ENCODE measurements at regions not wholly inside any gene's neighbourhood (a gene's known extent, or its start where the extent isn't known, plus 50 kb on each side); places are given as distances from the start of the nearest gene placed in this dataset.
"Not testable (repeated sequence)": the region's sequence is repeated elsewhere in the genome, so short reads cannot be mapped to it uniquely, and the experiment has no call there.

GRCh38 chr9:88892724-88893123 is 98.5 kb upstream of the S1PR3 start:
- Mint-ChIP-seq H3K9me3 (no peaks in the 10 kb centered on the region), H3K4me3 (no peak overlapping the region), H3K36me3 (ENCODE audit: low read depth) (no peaks in the 10 kb centered on the region), H3K4me1 (ENCODE audit: low read depth) (peaks cover 10% of the 10 kb centered on the region), H3K27ac (no peak overlapping the region), H3K27me3 (ENCODE audit: low read depth) (peaks cover 18% of the 10 kb centered on the region)
- intact Hi-C loops (cut with micrococcal nuclease): no loop called here
- CTCF ChIA-PET: no interaction called here
- DNase-seq: no peak

GRCh38 chr9:88897081-88897480 is 94.2 kb upstream of the S1PR3 start:
- Mint-ChIP-seq H3K9me3 (no peaks in the 10 kb centered on the region), H3K4me1 (ENCODE audit: low read depth) (no peaks in the 10 kb centered on the region), H3K36me3 (ENCODE audit: low read depth) (no peaks in the 10 kb centered on the region), H3K27ac (no peak overlapping the region), H3K4me3 (no peak overlapping the region), H3K27me3 (ENCODE audit: low read depth) (peaks cover 28% of the 10 kb centered on the region)
- CTCF ChIA-PET: no interaction called here
- DNase-seq: no peak
- intact Hi-C loops (cut with micrococcal nuclease): no loop called here

- peaks cover 26% of the 10 kb centered on the region for H3K27me3 Mint-ChIP-seq (ENCODE audit: low read depth)
- no peaks in the 10 kb centered on the region for H3K9me3 Mint-ChIP-seq
- CTCF ChIA-PET: no interaction called here
- no peaks in the 10 kb centered on the region for H3K36me3 Mint-ChIP-seq (ENCODE audit: low read depth)
- no peak for DNase-seq
- intact Hi-C loops (cut with micrococcal nuclease): no loop called here
- no peak overlapping the region for H3K4me3 Mint-ChIP-seq
- no peaks in the 10 kb centered on the region for H3K4me1 Mint-ChIP-seq (ENCODE audit: low read depth)
- no peak overlapping the region for H3K27ac Mint-ChIP-seq
Observed at GRCh38 chr9:88898039-88898720, 93.1 kb upstream of the S1PR3 start.

- H3K27ac Mint-ChIP-seq: no peak overlapping the region
- peaks cover 6% of the 10 kb centered on the region for H3K9me3 Mint-ChIP-seq
- DNase-seq: no peak
- CTCF ChIA-PET: no interaction called here
- intact Hi-C loops (cut with micrococcal nuclease): no loop called here
- H3K4me3 Mint-ChIP-seq: no peak overlapping the region
- H3K27me3 Mint-ChIP-seq (ENCODE audit: low read depth): peaks cover 25% of the 10 kb centered on the region
- no peaks in the 10 kb centered on the region for H3K4me1 Mint-ChIP-seq (ENCODE audit: low read depth)
- H3K36me3 Mint-ChIP-seq (ENCODE audit: low read depth): peaks cover 2% of the 10 kb centered on the region
Observed at GRCh38 chr9:88905506-88905905, 85.8 kb upstream of the S1PR3 start.

- no peak overlapping the region for H3K27ac Mint-ChIP-seq
- peaks cover 8% of the 10 kb centered on the region for H3K9me3 Mint-ChIP-seq
- H3K4me1 Mint-ChIP-seq (ENCODE audit: low read depth): peaks cover 14% of the 10 kb centered on the region
- DNase-seq: no peak
- intact Hi-C loops (cut with micrococcal nuclease): no loop called here
- H3K36me3 Mint-ChIP-seq (ENCODE audit: low read depth): peaks cover 9% of the 10 kb centered on the region
- no peak overlapping the region for H3K4me3 Mint-ChIP-seq
- CTCF ChIA-PET: interaction anchor here (2.4 kb wide), 1 partner anchor 85 kb away, joined by 5 read pairs; no protein-coding TSS in a partner anchor
- H3K27me3 Mint-ChIP-seq (ENCODE audit: low read depth): peaks cover 6% of the 10 kb centered on the region
Observed at GRCh38 chr9:88915916-88916315, 75.4 kb upstream of the S1PR3 start.

- Mint-ChIP-seq H3K4me1 (ENCODE audit: low read depth) (peaks cover 24% of the 10 kb centered on the region), H3K9me3 (peaks cover 8% of the 10 kb centered on the region), H3K36me3 (ENCODE audit: low read depth) (peaks cover 9% of the 10 kb centered on the region), H3K27me3 (ENCODE audit: low read depth) (peaks cover 6% of the 10 kb centered on the region), H3K27ac (no peak overlapping the region), H3K4me3 (no peak overlapping the region)
- DNase-seq: no peak
- CTCF ChIA-PET: interaction anchor here (2.4 kb wide), 1 partner anchor 84 kb away, joined by 5 read pairs; no protein-coding TSS in a partner anchor
- intact Hi-C loops (cut with micrococcal nuclease): no loop called here
Observed at GRCh38 chr9:88916894-88917293, 74.4 kb upstream of the S1PR3 start.

- no peak overlapping the region for H3K27ac Mint-ChIP-seq
- H3K4me1 Mint-ChIP-seq (ENCODE audit: low read depth): peaks cover 29% of the 10 kb centered on the region
- intact Hi-C loops (cut with micrococcal nuclease): no loop called here
- H3K27me3 Mint-ChIP-seq (ENCODE audit: low read depth): peaks cover 6% of the 10 kb centered on the region
- no peak overlapping the region for H3K4me3 Mint-ChIP-seq
- H3K36me3 Mint-ChIP-seq (ENCODE audit: low read depth): peaks cover 9% of the 10 kb centered on the region
- H3K9me3 Mint-ChIP-seq: peaks cover 8% of the 10 kb centered on the region
- no peak for DNase-seq
- CTCF ChIA-PET: interaction anchor here (2.4 kb wide), 1 partner anchor 83 kb away, joined by 5 read pairs; no protein-coding TSS in a partner anchor
Observed at GRCh38 chr9:88917375-88917774, 73.9 kb upstream of the S1PR3 start.

GRCh38 chr9:88918537-88918936 is 72.7 kb upstream of the S1PR3 start:
- H3K27ac Mint-ChIP-seq; DNase-seq; H3K36me3 Mint-ChIP-seq (ENCODE audit: low read depth); H3K4me3 Mint-ChIP-seq; CTCF ChIA-PET; intact Hi-C loops (cut with micrococcal nuclease); H3K27me3 Mint-ChIP-seq (ENCODE audit: low read depth); H3K9me3 Mint-ChIP-seq: not testable (repeated sequence)
- H3K4me1 Mint-ChIP-seq (ENCODE audit: low read depth): peaks cover 40% of the 10 kb centered on the region

- Mint-ChIP-seq H3K9me3 (peaks cover 8% of the 10 kb centered on the region), H3K36me3 (ENCODE audit: low read depth) (peaks cover 9% of the 10 kb centered on the region), H3K4me3 (no peak overlapping the region), H3K27me3 (ENCODE audit: low read depth) (peaks cover 3% of the 10 kb centered on the region), H3K27ac (no peak overlapping the region), H3K4me1 (ENCODE audit: low read depth) (peaks cover 46% of the 10 kb centered on the region)
- CTCF ChIA-PET: interaction anchor here (1.0 kb wide), 1 partner anchor 80 kb away, joined by 3 read pairs; no protein-coding TSS in a partner anchor
- DNase-seq: no peak
- intact Hi-C loops (cut with micrococcal nuclease): loop anchor here (10.0 kb wide), 1 partner anchor 234 kb away; no protein-coding TSS in a partner anchor
Observed at GRCh38 chr9:88920645-88921044, 70.6 kb upstream of the S1PR3 start.

GRCh38 chr9:88922091-88922490 is 69.2 kb upstream of the S1PR3 start:
- Mint-ChIP-seq H3K27ac (no peak overlapping the region), H3K36me3 (ENCODE audit: low read depth) (peaks cover 9% of the 10 kb centered on the region), H3K4me1 (ENCODE audit: low read depth) (peaks cover 44% of the 10 kb centered on the region), H3K27me3 (ENCODE audit: low read depth) (peaks cover 3% of the 10 kb centered on the region), H3K4me3 (no peak overlapping the region), H3K9me3 (peaks cover 8% of the 10 kb centered on the region)
- intact Hi-C loops (cut with micrococcal nuclease): loop anchor here (1.0 to 10.0 kb wide), 3 partner anchors 67 to 233 kb away; no protein-coding TSS in a partner anchor
- CTCF ChIA-PET: no interaction called here
- DNase-seq: peak; percentile 71

GRCh38 chr9:88923092-88923491 is 68.2 kb upstream of the S1PR3 start:
- H3K9me3 Mint-ChIP-seq: peaks cover 7% of the 10 kb centered on the region
- H3K4me3 Mint-ChIP-seq: no peak overlapping the region
- intact Hi-C loops (cut with micrococcal nuclease): loop anchor here (2.0 to 10.0 kb wide), 2 partner anchors 66 to 232 kb away; no protein-coding TSS in a partner anchor
- no peak for DNase-seq
- H3K36me3 Mint-ChIP-seq (ENCODE audit: low read depth): peaks cover 6% of the 10 kb centered on the region
- peak overlapping the region; percentile 59 for H3K27ac Mint-ChIP-seq
- peaks cover 50% of the 10 kb centered on the region for H3K4me1 Mint-ChIP-seq (ENCODE audit: low read depth)
- peaks cover 3% of the 10 kb centered on the region for H3K27me3 Mint-ChIP-seq (ENCODE audit: low read depth)
- CTCF ChIA-PET: no interaction called here

- no peak overlapping the region for H3K27ac Mint-ChIP-seq
- intact Hi-C loops (cut with micrococcal nuclease): loop anchor here (2.0 to 10.0 kb wide), 2 partner anchors 65 to 231 kb away; no protein-coding TSS in a partner anchor
- peaks cover 3% of the 10 kb centered on the region for H3K27me3 Mint-ChIP-seq (ENCODE audit: low read depth)
- DNase-seq: peak; percentile 51
- H3K9me3 Mint-ChIP-seq: peaks cover 6% of the 10 kb centered on the region
- peaks cover 50% of the 10 kb centered on the region for H3K4me1 Mint-ChIP-seq (ENCODE audit: low read depth)
- no peak overlapping the region for H3K4me3 Mint-ChIP-seq
- peaks cover 6% of the 10 kb centered on the region for H3K36me3 Mint-ChIP-seq (ENCODE audit: low read depth)
- CTCF ChIA-PET: interaction anchor here (0.6 kb wide), 1 partner anchor 652 kb away, joined by 3 read pairs; no protein-coding TSS in a partner anchor
Observed at GRCh38 chr9:88923653-88924288, 67.5 kb upstream of the S1PR3 start.
